NB4 (cell line): ENCODE measurements at regions not wholly inside any gene's neighbourhood (a gene's known extent, or its start where the extent isn't known, plus 50 kb on each side); places are given as distances from the start of the nearest gene placed in this dataset.

Experiments
- TF ChIP-seq, protein P1 (sequence below): IDR thresholded peaks from 2 replicates; pipeline ENCODE4 v1.6.1; 2011; ENCODE audit warnings: low read depth, low read length
- TF ChIP-seq, protein P2 (sequence below): IDR thresholded peaks from one replicate; pipeline ENCODE4 v1.5.1; 2012; ENCODE audit warnings: low read depth, low read length

DNA sequence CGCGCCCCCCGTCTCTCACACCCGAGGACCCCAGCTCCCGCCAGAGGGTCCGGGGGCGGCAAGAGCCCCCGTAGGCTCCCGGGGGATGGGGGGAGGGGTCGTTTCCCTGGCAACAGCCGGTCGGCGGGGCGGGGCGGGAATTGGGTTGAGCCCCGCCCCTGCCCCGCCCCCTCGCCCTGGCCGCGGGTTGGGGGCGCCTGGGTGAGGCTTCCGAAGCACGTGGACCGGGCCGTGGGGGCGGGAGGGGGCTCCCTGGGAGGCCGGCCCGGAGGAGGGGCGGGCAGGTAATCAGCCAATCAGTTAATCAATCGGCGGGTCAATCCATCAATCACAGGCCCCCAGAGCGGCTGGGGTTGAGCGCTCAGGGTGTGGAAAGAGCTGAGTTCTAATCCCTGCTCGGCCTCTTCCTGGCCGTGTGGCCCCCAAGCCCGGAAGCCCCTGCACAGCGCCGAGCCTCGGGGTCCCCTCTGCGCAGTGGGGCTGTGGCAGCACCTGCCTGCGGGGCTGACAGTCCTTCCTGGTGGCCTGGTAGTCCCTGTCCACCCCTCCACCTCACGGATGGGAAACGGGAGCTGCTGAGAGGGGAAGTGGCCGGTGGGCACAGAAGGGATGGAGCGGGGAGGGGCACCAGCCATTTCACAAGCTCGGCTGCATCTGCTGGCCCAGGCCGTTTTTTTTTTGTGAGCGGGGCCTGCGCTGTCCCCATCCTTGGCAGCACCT, 174.2 kb upstream of the IER5L start:
- TF ChIP-seq, protein P1, sequence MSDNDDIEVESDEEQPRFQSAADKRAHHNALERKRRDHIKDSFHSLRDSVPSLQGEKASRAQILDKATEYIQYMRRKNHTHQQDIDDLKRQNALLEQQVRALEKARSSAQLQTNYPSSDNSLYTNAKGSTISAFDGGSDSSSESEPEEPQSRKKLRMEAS = no peak
- TF ChIP-seq, protein P2, sequence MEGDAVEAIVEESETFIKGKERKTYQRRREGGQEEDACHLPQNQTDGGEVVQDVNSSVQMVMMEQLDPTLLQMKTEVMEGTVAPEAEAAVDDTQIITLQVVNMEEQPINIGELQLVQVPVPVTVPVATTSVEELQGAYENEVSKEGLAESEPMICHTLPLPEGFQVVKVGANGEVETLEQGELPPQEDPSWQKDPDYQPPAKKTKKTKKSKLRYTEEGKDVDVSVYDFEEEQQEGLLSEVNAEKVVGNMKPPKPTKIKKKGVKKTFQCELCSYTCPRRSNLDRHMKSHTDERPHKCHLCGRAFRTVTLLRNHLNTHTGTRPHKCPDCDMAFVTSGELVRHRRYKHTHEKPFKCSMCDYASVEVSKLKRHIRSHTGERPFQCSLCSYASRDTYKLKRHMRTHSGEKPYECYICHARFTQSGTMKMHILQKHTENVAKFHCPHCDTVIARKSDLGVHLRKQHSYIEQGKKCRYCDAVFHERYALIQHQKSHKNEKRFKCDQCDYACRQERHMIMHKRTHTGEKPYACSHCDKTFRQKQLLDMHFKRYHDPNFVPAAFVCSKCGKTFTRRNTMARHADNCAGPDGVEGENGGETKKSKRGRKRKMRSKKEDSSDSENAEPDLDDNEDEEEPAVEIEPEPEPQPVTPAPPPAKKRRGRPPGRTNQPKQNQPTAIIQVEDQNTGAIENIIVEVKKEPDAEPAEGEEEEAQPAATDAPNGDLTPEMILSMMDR = no peak
